Brain microvascular endothelial cell (primary cell): ENCODE measurements at regions not wholly inside any gene's neighbourhood (a gene's known extent, or its start where the extent isn't known, plus 50 kb on each side); places are given as distances from the start of the nearest gene placed in this dataset.

Experiments
- DNase-seq: peaks from one replicate; pipeline ENCODE4 v3.0.0-alpha.2; 2020
- H3K27ac ChIP-seq: fragments of 250-450 bp; sonication (Bioruptor Pico); 2 replicates; pipeline ENCODE4 v1.5.1; 2020; ENCODE audit warnings: mild to moderate bottlenecking, moderate library complexity
- H3K27me3 ChIP-seq: fragments of 250-450 bp; sonication (Bioruptor Pico); replicated peaks from 2 replicates; pipeline ENCODE4 v1.5.1; 2020; ENCODE audit warnings: mild to moderate bottlenecking
- H3K36me3 ChIP-seq: fragments of 250-450 bp; sonication (Bioruptor Pico); replicated peaks from 2 replicates; pipeline ENCODE4 v1.5.1; 2020; ENCODE audit warnings: mild to moderate bottlenecking
- H3K4me3 ChIP-seq: 2 replicates; pipeline ENCODE4 v1.5.1; 2011; ENCODE audit warnings: low read depth, mild to moderate bottlenecking, control low read depth, low read length, moderate library complexity
- in situ Hi-C: cut with HindIII; loops from 2 replicates; pipeline ENCODE4 v1.10.0; 2017; ENCODE audit warnings: low sequenced_read_pairs, low pct_ligation_motif_present
- TF ChIP-seq, protein P1 (sequence below): IDR thresholded peaks from 2 replicates; pipeline ENCODE4 v1.5.1; 2011; ENCODE audit warnings: low read depth, mild to moderate bottlenecking, moderate library complexity, low read length, control low read depth, inconsistent platforms; ENCODE audit errors: missing control alignments

DNA sequence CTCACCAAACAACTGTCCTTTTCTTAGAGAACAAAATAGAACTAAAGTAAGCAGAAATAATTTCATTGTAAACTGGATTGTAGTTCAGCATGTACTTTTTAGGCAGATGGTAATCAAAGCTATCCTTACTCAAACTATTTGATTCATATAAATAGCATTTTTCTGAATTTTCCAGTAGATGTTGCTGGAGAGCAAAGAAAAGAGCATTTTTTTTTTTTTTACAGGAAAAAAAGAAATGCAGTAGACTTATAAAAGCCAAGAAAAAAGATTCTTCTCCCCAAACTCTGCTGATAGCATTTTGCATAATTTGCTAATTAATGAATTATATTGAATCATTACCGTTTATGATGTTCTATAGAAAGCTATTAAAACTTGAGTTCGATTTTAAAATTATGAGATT, 715.3 kb upstream of the WWC1 start:
- in situ Hi-C loops = no loop called here
- Histone ChIP-seq H3K4me3 (no peak overlapping the region), H3K36me3 (no peaks in the 10 kb centered on the region), H3K27me3 (peaks cover 18% of the 10 kb centered on the region), H3K27ac (no peak overlapping the region)
- TF ChIP-seq, protein P1, sequence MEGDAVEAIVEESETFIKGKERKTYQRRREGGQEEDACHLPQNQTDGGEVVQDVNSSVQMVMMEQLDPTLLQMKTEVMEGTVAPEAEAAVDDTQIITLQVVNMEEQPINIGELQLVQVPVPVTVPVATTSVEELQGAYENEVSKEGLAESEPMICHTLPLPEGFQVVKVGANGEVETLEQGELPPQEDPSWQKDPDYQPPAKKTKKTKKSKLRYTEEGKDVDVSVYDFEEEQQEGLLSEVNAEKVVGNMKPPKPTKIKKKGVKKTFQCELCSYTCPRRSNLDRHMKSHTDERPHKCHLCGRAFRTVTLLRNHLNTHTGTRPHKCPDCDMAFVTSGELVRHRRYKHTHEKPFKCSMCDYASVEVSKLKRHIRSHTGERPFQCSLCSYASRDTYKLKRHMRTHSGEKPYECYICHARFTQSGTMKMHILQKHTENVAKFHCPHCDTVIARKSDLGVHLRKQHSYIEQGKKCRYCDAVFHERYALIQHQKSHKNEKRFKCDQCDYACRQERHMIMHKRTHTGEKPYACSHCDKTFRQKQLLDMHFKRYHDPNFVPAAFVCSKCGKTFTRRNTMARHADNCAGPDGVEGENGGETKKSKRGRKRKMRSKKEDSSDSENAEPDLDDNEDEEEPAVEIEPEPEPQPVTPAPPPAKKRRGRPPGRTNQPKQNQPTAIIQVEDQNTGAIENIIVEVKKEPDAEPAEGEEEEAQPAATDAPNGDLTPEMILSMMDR = no peak
- DNase-seq = no peak

DNA sequence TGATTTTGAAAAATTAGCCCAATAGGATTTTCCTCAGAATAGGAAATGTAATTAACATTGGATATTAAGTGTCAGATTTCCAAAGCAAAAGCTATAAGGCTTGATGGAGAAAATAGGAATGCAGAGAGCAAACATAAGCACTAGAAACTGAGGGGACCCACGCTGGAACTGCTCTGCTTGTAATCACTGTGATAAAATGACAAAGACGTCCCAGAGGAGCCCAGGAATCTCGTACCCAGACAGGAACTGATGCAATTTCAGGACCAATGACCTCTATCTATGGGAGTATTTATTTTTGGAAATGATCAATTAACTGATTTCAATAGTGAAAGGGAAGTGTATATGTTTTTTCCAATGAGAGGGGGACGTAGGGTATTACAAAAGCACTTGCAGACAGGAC, 714.5 kb upstream of the WWC1 start:
- no peak for DNase-seq
- H3K4me3 ChIP-seq = no peak overlapping the region
- peaks cover 18% of the 10 kb centered on the region for H3K27me3 ChIP-seq
- in situ Hi-C loops = no loop called here
- TF ChIP-seq, protein P1 = no peak
- no peak overlapping the region for H3K27ac ChIP-seq
- no peaks in the 10 kb centered on the region for H3K36me3 ChIP-seq

DNA sequence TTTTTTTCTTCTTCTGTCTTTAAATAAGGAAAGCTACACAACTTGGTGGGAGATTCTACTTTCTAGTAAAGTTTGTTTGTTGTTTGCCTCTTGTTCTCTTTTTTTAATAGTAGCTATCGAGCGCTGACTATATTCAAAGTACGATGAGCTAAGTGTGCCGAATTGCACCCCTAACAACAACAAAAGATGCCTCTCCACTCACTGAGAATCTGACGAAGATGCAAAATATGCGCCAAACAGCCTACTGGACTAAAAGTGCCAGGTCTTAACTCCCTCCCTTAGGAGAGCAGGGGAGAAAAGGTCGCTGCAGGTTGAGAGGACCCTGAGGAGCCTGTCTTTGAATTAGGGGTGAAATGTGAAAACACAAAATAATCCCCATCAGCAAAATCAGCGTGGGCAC, 713.8 kb upstream of the WWC1 start:
- Histone ChIP-seq H3K4me3 (no peak overlapping the region), H3K36me3 (no peaks in the 10 kb centered on the region), H3K27ac (no peak overlapping the region), H3K27me3 (peaks cover 16% of the 10 kb centered on the region)
- TF ChIP-seq, protein P1 = no peak
- DNase-seq = no peak
- in situ Hi-C loops = no loop called here

DNA sequence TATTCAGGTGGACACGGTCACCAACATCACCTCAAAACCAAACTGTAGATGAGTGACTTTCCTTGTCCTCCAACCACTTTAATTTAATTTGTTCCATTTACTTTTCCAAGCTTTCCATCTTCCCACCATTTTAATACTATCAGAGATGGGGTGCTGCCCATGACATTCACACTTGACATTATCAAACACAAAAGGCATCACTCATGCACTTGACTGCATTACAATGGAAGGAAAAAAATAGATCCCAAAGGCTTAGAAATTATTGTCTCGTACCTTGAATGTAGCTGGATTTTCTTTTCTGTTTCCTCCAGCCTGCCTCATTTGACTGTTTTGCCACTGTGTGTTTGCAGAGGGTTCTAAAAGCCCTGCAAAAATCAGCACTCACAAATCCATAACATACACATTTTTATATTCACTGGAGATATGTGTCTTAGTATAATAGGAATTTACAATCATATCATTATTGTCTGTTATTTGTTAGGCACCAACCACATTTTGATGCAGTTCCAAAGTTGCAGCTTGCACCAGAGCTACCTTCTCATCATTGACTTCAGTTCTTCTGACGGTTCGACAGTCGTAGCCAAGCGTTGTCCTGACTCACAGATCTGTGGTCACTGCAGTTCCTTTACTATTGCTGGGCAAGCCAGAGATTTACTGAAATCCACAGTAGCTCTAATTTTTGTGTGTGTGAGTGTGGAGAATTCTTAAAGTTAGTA, 712.3 kb upstream of the WWC1 start:
- peaks cover 13% of the 10 kb centered on the region for H3K27me3 ChIP-seq
- H3K36me3 ChIP-seq = no peaks in the 10 kb centered on the region
- no peak overlapping the region for H3K27ac ChIP-seq
- H3K4me3 ChIP-seq = no peak overlapping the region
- no peak for DNase-seq
- in situ Hi-C loops = no loop called here
- TF ChIP-seq, protein P1 = no peak

DNA sequence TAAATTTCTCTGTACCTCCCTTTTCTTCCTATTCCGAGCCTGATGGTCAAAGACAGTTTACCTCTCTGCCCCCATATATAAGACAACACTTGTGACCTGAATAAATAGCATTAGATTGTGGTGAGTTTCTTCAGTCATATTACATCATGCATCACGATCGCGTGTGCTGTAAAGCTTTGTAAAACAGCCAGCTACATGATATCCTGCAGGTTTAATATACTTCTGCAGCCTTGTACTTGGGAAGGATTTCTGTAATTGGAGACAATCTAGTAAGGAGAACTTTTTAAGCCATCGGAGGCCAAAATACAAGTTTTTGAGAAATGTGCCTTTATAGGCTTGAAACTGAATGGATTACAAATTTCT, 711.8 kb upstream of the WWC1 start:
- TF ChIP-seq, protein P1 = no peak
- Histone ChIP-seq H3K36me3 (no peaks in the 10 kb centered on the region), H3K27me3 (peaks cover 7% of the 10 kb centered on the region), H3K4me3 (no peak overlapping the region), H3K27ac (no peak overlapping the region)
- in situ Hi-C loops = no loop called here
- DNase-seq = no peak

DNA sequence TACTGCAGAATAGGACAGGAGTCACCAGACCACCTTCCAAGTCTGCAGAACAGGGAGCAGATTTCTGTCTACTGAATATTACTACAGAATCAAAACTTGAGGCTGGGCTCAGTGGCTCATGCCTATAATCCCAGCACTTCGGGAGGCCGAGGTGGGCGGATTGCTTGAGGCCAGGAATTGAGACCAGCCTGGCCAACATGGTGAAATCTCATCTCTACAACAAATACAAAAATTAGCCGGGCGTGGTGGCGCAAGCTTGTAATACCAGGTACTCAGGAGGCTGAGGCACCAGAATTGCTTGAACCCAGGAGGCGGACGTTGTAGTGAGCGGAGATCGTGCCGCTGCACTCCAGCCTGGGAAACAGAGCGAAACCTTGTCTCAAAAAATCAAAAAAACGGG, 710.8 kb upstream of the WWC1 start:
- peaks cover under 1% of the 10 kb centered on the region for H3K27me3 ChIP-seq
- in situ Hi-C loops = no loop called here
- no peak overlapping the region for H3K4me3 ChIP-seq
- no peak for DNase-seq
- H3K36me3 ChIP-seq = no peaks in the 10 kb centered on the region
- TF ChIP-seq, protein P1 = no peak
- H3K27ac ChIP-seq = no peak overlapping the region
